ENCODE measurements at regions not wholly inside any gene's neighbourhood (a gene's known extent, or its start where the extent isn't known, plus 50 kb on each side); places are given as distances from the start of the nearest gene placed in this dataset.

DNA sequence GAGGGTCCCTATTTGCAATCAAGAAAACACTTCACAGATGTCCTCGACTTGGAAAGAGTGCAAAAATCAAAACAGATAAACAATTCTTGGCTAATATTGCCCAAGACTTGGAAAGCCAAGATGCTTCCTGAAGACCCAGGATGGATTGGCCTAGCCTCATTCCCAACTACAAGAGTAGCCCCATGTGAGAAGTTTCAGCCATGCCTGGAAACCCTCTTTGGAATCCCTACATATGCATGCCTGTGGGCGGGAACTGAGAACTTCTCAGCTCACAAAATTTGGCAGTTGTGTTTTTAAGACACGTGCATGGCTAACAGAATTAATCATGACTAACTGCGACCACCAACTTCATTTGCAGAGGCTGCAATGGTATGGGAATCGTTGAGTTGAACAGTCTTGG is 283.2 kb upstream of the TBX3 start:
- no peaks in the 10 kb centered on the region for H3K36me3 ChIP-seq (ENCODE audit: control insufficient read depth in 4 of 4, insufficient read depth in 3 of 4, low read depth in 1 of 4, low read length in 3 of 4)

DNA sequence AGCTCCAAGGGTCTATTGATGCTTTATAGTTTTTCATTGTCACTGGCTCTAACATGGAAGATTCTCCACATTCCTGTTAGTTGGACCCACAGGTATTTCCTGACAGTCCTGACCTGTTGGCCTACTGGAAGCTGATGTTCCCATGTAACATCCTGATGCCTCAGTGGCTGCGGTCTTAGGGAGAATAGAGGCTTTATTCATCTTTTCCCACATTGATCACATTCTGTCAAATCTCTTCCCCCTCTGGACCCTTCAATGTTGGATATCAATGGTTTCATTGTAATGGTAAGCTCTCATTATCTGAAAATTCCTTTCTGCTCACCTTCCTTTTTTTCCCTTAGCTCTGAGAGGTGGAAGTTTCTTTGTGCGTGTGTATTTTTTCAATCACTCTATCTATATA is 280.9 kb upstream of the TBX3 start:
- Histone ChIP-seq H3K27ac (ENCODE audit: low read depth in 1 of 2, low read length in 2 of 2) (no peak overlapping the region), H3K9ac (ENCODE audit: low read depth in 1 of 2, low read length in 2 of 2) (no peak overlapping the region), H3K4me3 (ENCODE audit: low read depth in 1 of 3, low read length in 3 of 3) (no peak overlapping the region), H3K9me3 (ENCODE audit: control insufficient read depth in 4 of 4, low read length in 3 of 4) (no peaks in the 10 kb centered on the region), H3K27me3 (ENCODE audit: control insufficient read depth in 4 of 4, insufficient read depth in 4 of 4, low read length in 3 of 4) (no peaks in the 10 kb centered on the region), H3K4me1 (ENCODE audit: control insufficient read depth in 4 of 4, insufficient read depth in 4 of 4, low read length in 3 of 4) (no peaks in the 10 kb centered on the region), H3K36me3 (ENCODE audit: control insufficient read depth in 4 of 4, insufficient read depth in 3 of 4, low read depth in 1 of 4, low read length in 3 of 4) (no peaks in the 10 kb centered on the region)
- WGBS, result 93% methylated on average over 2 of the region's 2 CpGs
- no peak for DNase-seq (ENCODE audit: low spot score)
- no peak for TF ChIP-seq NR2F2 (IDR thresholded peaks at IDR 0.05)
- TF ChIP-seq, protein P1, sequence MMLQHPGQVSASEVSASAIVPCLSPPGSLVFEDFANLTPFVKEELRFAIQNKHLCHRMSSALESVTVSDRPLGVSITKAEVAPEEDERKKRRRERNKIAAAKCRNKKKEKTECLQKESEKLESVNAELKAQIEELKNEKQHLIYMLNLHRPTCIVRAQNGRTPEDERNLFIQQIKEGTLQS (IDR thresholded peaks at IDR 0.05), result no peak
- TF ChIP-seq HNF4A (conservative IDR thresholded peaks at IDR 0.05), result no peak
- TF ChIP-seq SP1 (IDR thresholded peaks at IDR 0.05), result no peak
- TF ChIP-seq, protein P2, sequence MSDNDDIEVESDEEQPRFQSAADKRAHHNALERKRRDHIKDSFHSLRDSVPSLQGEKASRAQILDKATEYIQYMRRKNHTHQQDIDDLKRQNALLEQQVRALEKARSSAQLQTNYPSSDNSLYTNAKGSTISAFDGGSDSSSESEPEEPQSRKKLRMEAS (IDR thresholded peaks at IDR 0.05), result no peak
- no peak for TF ChIP-seq RXRA (IDR thresholded peaks at IDR 0.05)
- no peak for TF ChIP-seq RAD21 (IDR thresholded peaks at IDR 0.05)
- TF ChIP-seq JUND (IDR thresholded peaks at IDR 0.05), result no peak
- no peak for TF ChIP-seq FOXA1 (IDR thresholded peaks at IDR 0.05)
- TF ChIP-seq HNF4G (IDR thresholded peaks at IDR 0.05), result no peak
- TF ChIP-seq EGR1 (IDR thresholded peaks at IDR 0.05; ENCODE audit: low read depth in 2 of 2), result no peak
- no peak for TF ChIP-seq YY1 (IDR thresholded peaks at IDR 0.05)
- TF ChIP-seq, protein P3, sequence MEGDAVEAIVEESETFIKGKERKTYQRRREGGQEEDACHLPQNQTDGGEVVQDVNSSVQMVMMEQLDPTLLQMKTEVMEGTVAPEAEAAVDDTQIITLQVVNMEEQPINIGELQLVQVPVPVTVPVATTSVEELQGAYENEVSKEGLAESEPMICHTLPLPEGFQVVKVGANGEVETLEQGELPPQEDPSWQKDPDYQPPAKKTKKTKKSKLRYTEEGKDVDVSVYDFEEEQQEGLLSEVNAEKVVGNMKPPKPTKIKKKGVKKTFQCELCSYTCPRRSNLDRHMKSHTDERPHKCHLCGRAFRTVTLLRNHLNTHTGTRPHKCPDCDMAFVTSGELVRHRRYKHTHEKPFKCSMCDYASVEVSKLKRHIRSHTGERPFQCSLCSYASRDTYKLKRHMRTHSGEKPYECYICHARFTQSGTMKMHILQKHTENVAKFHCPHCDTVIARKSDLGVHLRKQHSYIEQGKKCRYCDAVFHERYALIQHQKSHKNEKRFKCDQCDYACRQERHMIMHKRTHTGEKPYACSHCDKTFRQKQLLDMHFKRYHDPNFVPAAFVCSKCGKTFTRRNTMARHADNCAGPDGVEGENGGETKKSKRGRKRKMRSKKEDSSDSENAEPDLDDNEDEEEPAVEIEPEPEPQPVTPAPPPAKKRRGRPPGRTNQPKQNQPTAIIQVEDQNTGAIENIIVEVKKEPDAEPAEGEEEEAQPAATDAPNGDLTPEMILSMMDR (IDR thresholded peaks at IDR 0.05; ENCODE audit: low read depth, low read length, missing input control), result no peak
- TF ChIP-seq, protein P4, sequence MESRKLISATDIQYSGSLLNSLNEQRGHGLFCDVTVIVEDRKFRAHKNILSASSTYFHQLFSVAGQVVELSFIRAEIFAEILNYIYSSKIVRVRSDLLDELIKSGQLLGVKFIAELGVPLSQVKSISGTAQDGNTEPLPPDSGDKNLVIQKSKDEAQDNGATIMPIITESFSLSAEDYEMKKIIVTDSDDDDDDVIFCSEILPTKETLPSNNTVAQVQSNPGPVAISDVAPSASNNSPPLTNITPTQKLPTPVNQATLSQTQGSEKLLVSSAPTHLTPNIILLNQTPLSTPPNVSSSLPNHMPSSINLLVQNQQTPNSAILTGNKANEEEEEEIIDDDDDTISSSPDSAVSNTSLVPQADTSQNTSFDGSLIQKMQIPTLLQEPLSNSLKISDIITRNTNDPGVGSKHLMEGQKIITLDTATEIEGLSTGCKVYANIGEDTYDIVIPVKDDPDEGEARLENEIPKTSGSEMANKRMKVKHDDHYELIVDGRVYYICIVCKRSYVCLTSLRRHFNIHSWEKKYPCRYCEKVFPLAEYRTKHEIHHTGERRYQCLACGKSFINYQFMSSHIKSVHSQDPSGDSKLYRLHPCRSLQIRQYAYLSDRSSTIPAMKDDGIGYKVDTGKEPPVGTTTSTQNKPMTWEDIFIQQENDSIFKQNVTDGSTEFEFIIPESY (IDR thresholded peaks at IDR 0.05), result no peak
- no peak for TF ChIP-seq TAF1 (conservative IDR thresholded peaks at IDR 0.05)
- TF ChIP-seq GABPA (IDR thresholded peaks at IDR 0.05 in 1 of 2, conservative IDR thresholded peaks at IDR 0.05 in 1 of 2), result no peak
- TF ChIP-seq FOXA2 (IDR thresholded peaks at IDR 0.05), result no peak
- TF ChIP-seq, protein P5, sequence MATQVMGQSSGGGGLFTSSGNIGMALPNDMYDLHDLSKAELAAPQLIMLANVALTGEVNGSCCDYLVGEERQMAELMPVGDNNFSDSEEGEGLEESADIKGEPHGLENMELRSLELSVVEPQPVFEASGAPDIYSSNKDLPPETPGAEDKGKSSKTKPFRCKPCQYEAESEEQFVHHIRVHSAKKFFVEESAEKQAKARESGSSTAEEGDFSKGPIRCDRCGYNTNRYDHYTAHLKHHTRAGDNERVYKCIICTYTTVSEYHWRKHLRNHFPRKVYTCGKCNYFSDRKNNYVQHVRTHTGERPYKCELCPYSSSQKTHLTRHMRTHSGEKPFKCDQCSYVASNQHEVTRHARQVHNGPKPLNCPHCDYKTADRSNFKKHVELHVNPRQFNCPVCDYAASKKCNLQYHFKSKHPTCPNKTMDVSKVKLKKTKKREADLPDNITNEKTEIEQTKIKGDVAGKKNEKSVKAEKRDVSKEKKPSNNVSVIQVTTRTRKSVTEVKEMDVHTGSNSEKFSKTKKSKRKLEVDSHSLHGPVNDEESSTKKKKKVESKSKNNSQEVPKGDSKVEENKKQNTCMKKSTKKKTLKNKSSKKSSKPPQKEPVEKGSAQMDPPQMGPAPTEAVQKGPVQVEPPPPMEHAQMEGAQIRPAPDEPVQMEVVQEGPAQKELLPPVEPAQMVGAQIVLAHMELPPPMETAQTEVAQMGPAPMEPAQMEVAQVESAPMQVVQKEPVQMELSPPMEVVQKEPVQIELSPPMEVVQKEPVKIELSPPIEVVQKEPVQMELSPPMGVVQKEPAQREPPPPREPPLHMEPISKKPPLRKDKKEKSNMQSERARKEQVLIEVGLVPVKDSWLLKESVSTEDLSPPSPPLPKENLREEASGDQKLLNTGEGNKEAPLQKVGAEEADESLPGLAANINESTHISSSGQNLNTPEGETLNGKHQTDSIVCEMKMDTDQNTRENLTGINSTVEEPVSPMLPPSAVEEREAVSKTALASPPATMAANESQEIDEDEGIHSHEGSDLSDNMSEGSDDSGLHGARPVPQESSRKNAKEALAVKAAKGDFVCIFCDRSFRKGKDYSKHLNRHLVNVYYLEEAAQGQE (IDR thresholded peaks at IDR 0.05), result no peak

More for the DNA sequence above, 283.2 kb upstream of the TBX3 start:
- Histone ChIP-seq H3K27me3 (ENCODE audit: control insufficient read depth in 4 of 4, insufficient read depth in 4 of 4, low read length in 3 of 4) (no peaks in the 10 kb centered on the region), H3K4me3 (ENCODE audit: low read depth in 1 of 3, low read length in 3 of 3) (no peak overlapping the region), H3K4me1 (ENCODE audit: control insufficient read depth in 4 of 4, insufficient read depth in 4 of 4, low read length in 3 of 4) (no peaks in the 10 kb centered on the region), H3K9ac (ENCODE audit: low read depth in 1 of 2, low read length in 2 of 2) (no peak overlapping the region), H3K9me3 (ENCODE audit: control insufficient read depth in 4 of 4, low read length in 3 of 4) (no peaks in the 10 kb centered on the region), H3K27ac (ENCODE audit: low read depth in 1 of 2, low read length in 2 of 2) (no peak overlapping the region)
- WGBS, result 89% methylated on average over 5 of the region's 5 CpGs
- no peak for DNase-seq (ENCODE audit: low spot score)
- TF ChIP-seq RXRA (IDR thresholded peaks at IDR 0.05), result no peak
- no peak for TF ChIP-seq TAF1 (conservative IDR thresholded peaks at IDR 0.05)

All from liver (tissue), 8 donors.